IMR-90 (cell line): ENCODE measurements at regions not wholly inside any gene's neighbourhood (a gene's known extent, or its start where the extent isn't known, plus 50 kb on each side); places are given as distances from the start of the nearest gene placed in this dataset.

Experiments
- ATAC-seq: fragments of 200-7000 bp; cut with Tn5 transposase; 2 replicates; pipeline ENCODE4 v1.9.1; 2020; ENCODE audit warnings: low read depth, mild to moderate bottlenecking, moderate library complexity
- BruUV-seq: library from RNA; stranded (reverse); fragments of 400-500 nt; replicated peaks from 2 replicates; lab custom pipeline; 2021; lab: Mats Ljungman, UMichigan
- CTCF ChIA-PET: fragments of 300-600 bp; formaldehyde crosslinking; extraction: SDS; loops from one replicate; lab custom pipeline; 2021; ENCODE audit warnings: antibody characterized with exemption; lab: Yijun Ruan, JAX
- POLR2A ChIA-PET: fragments of 300-600 bp; sonication (Branson Sonifier 250); formaldehyde crosslinking; loops from one replicate; lab custom pipeline; 2022; ENCODE audit warnings: antibody characterized with exemption; ENCODE audit not compliant: unreplicated experiment; lab: Charles Lee
- DNase-seq: peaks from one replicate; pipeline ENCODE4 v3.0.0; 2013
- H2AFZ ChIP-seq: replicated peaks from 2 replicates; pipeline ENCODE3; 2013; ENCODE audit warnings: low read length, mild to moderate bottlenecking; ENCODE audit not compliant: poor library complexity
- H2AK5ac ChIP-seq: 2 replicates; pipeline ENCODE4 v1.6.1; 2013; ENCODE audit warnings: low read depth, low read length, inconsistent platforms
- H2AK9ac ChIP-seq: replicated peaks from 2 replicates; pipeline ENCODE3; 2013; ENCODE audit warnings: mild to moderate bottlenecking, low read depth, low read length, moderate library complexity; ENCODE audit not compliant: poor library complexity
- H2BK120ac ChIP-seq: 2 replicates; pipeline ENCODE4 v1.6.1; 2013; ENCODE audit warnings: low read depth, low read length, inconsistent platforms
- H2BK15ac ChIP-seq: 3 replicates; pipeline ENCODE4 v1.6.1; 2013; ENCODE audit warnings: low read depth, low read length, inconsistent platforms
- H2BK20ac ChIP-seq: 2 replicates; pipeline ENCODE4 v1.6.1; 2013; ENCODE audit warnings: low read depth, mild to moderate bottlenecking, inconsistent platforms, low read length, moderate library complexity
- H2BK5ac ChIP-seq: 2 replicates; pipeline ENCODE4 v1.6.1; 2013; ENCODE audit warnings: mild to moderate bottlenecking, low read depth, low read length, inconsistent platforms; ENCODE audit not compliant: poor library complexity, severe bottlenecking
- H3K14ac ChIP-seq: replicated peaks from 2 replicates; pipeline ENCODE4 v1.6.1; 2013; ENCODE audit warnings: low read depth, low read length, inconsistent platforms
- H3K18ac ChIP-seq: 2 replicates; pipeline ENCODE4 v1.6.1; 2013; ENCODE audit warnings: low read depth, low read length, control low read depth
- H3K23ac ChIP-seq: 2 replicates; pipeline ENCODE4 v1.6.1; 2013; ENCODE audit warnings: low read depth, low read length, inconsistent platforms
- H3K27ac ChIP-seq: 2 replicates; pipeline ENCODE4 v1.5.1; 2013; ENCODE audit warnings: mild to moderate bottlenecking, control low read depth, low read length; ENCODE audit not compliant: insufficient read depth
- H3K27me3 ChIP-seq: 2 replicates; pipeline ENCODE4 v1.6.1; 2013; ENCODE audit warnings: low read length; ENCODE audit not compliant: control insufficient read depth, insufficient read depth
- H3K36me3 ChIP-seq: 2 replicates; pipeline ENCODE4 v1.6.1; 2013; ENCODE audit warnings: low read length, mixed read lengths; ENCODE audit not compliant: control insufficient read depth, insufficient read depth
- H3K4ac ChIP-seq: 2 replicates; pipeline ENCODE4 v1.6.1; 2013; ENCODE audit warnings: low read depth, low read length, inconsistent platforms
- H3K4me1 ChIP-seq: 2 replicates; pipeline ENCODE4 v1.6.1; 2013; ENCODE audit warnings: low read length, mixed read lengths; ENCODE audit not compliant: control insufficient read depth, insufficient read depth
- H3K4me2 ChIP-seq: 2 replicates; pipeline ENCODE4 v1.6.1; 2013; ENCODE audit warnings: low read depth, mild to moderate bottlenecking, control low read depth, low read length, moderate library complexity
- H3K4me3 ChIP-seq: 2 replicates; pipeline ENCODE4 v1.5.1; 2013; ENCODE audit warnings: low read depth, mild to moderate bottlenecking, control low read depth, low read length, moderate library complexity; ENCODE audit not compliant: insufficient read depth
- H3K56ac ChIP-seq: 2 replicates; pipeline ENCODE4 v1.6.1; 2013; ENCODE audit warnings: low read length, inconsistent platforms; ENCODE audit not compliant: insufficient read depth; ENCODE audit errors: extremely low read depth
- H3K79me1 ChIP-seq, 2 experiments: 2 replicates each; pipeline ENCODE4 v1.6.1; 2013; ENCODE audit warnings: low read length in 2 of 2, inconsistent platforms in 1 of 2, low read depth in 1 of 2
- H3K9ac ChIP-seq: 2 replicates; pipeline ENCODE4 v1.6.1; 2013; ENCODE audit warnings: low read depth, low read length, control low read depth
- H3K9me1 ChIP-seq: 2 replicates; pipeline ENCODE4 v1.6.1; 2013; ENCODE audit warnings: low read length, inconsistent platforms; ENCODE audit not compliant: insufficient read depth
- H3K9me3 ChIP-seq: 2 replicates; pipeline ENCODE4 v1.6.1; 2013; ENCODE audit warnings: low read length; ENCODE audit not compliant: control insufficient read depth, insufficient read depth
- H4K20me1 ChIP-seq: 2 replicates; pipeline ENCODE4 v1.6.1; 2013; ENCODE audit warnings: low read length, inconsistent platforms; ENCODE audit not compliant: insufficient read depth
- H4K5ac ChIP-seq: 2 replicates; pipeline ENCODE4 v1.6.1; 2013; ENCODE audit warnings: mild to moderate bottlenecking, low read depth, low read length, control low read depth
- H4K8ac ChIP-seq, 2 experiments: 2 replicates each; pipeline ENCODE4 v1.6.1; 2013; ENCODE audit warnings: low read depth in 2 of 2, low read length in 2 of 2, control low read depth in 1 of 2, inconsistent platforms in 1 of 2
- H4K91ac ChIP-seq: 2 replicates; pipeline ENCODE4 v1.6.1; 2013; ENCODE audit warnings: low read depth, low read length, inconsistent platforms; ENCODE audit not compliant: insufficient read depth
- BHLHE40 ChIP-seq: fragments of 150-350 bp; IDR thresholded peaks from 2 replicates; pipeline ENCODE4 v1.6.1; 2016; ENCODE audit warnings: mild to moderate bottlenecking, low read depth, low read length
- CEBPB ChIP-seq: IDR thresholded peaks from 2 replicates; pipeline ENCODE4 v1.6.1; 2012; ENCODE audit warnings: low read depth, low read length, improper control_type of control experiment
- CHD1 ChIP-seq: IDR thresholded peaks from 2 replicates; pipeline ENCODE4 v1.6.1; 2012; ENCODE audit warnings: low read depth, low read length, improper control_type of control experiment
- FOS ChIP-seq: fragments of 150-350 bp; IDR thresholded peaks from 2 replicates; pipeline ENCODE4 v1.6.1; 2016; ENCODE audit warnings: low read depth, low read length
- MAFK ChIP-seq: IDR thresholded peaks from 2 replicates; pipeline ENCODE4 v1.6.1; 2012; ENCODE audit warnings: low read depth, low read length, improper control_type of control experiment
- MAZ ChIP-seq: IDR thresholded peaks from 2 replicates; pipeline ENCODE4 v1.6.1; 2012; ENCODE audit warnings: low read depth, mild to moderate bottlenecking, low read length, improper control_type of control experiment, moderate library complexity, borderline replicate concordance
- MXI1 ChIP-seq: IDR thresholded peaks from 2 replicates; pipeline ENCODE4 v1.6.1; 2012; ENCODE audit warnings: low read depth, mild to moderate bottlenecking, low read length, moderate library complexity, borderline replicate concordance
- NFE2L2 ChIP-seq: fragments of 150-350 bp; IDR thresholded peaks from 2 replicates; pipeline ENCODE4 v1.6.1; 2016; ENCODE audit warnings: low read depth, mild to moderate bottlenecking, low read length
- POLR2A ChIP-seq: IDR thresholded peaks from 2 replicates; pipeline ENCODE4 v1.6.1; 2012; ENCODE audit warnings: mild to moderate bottlenecking, low read depth, low read length
- RAD21 ChIP-seq: IDR thresholded peaks from 2 replicates; pipeline ENCODE4 v1.6.1; 2012; ENCODE audit warnings: low read length, improper control_type of control experiment
- RCOR1 ChIP-seq: IDR thresholded peaks from 2 replicates; pipeline ENCODE4 v1.6.1; 2012; ENCODE audit warnings: mild to moderate bottlenecking, low read length, improper control_type of control experiment; ENCODE audit not compliant: insufficient replicate concordance
- RFX5 ChIP-seq: IDR thresholded peaks from 2 replicates; pipeline ENCODE4 v1.8.0; 2012; ENCODE audit warnings: low read depth, mild to moderate bottlenecking, low read length, moderate library complexity
- SMC3 ChIP-seq: fragments of 150-350 bp; IDR thresholded peaks from 2 replicates; pipeline ENCODE4 v1.6.1; 2016; ENCODE audit warnings: low read depth, mild to moderate bottlenecking, antibody characterized with exemption, low read length, moderate library complexity
- WGBS, 2 experiments: methylation state at CpG; one replicate each; pipeline versions ENCODE4 v1.1.5 to v1.1.7; 2013; ENCODE audit warnings: missing lambda C conversion rate in 2 of 2; ENCODE audit not compliant: insufficient read length in 1 of 2; ENCODE audit errors: extremely low coverage in 2 of 2; 5-methylcytosine and 5-hydroxymethylcytosine counted together
- dilution Hi-C: fragments of 300-500 bp; cut with HindIII; formaldehyde crosslinking; loops from one replicate; pipeline ENCODE4 v1.14.3; 2018; ENCODE audit warnings: low sequenced_read_pairs; ENCODE audit not compliant: unreplicated experiment
- in situ Hi-C: fragments of 300-500 bp; cut with MboI; formaldehyde crosslinking; loops from 3 replicates; pipeline ENCODE4 v1.14.3; 2019; ENCODE audit warnings: low sequenced_read_pairs, inconsistent platforms, mixed read lengths
- intact Hi-C: fragments of 100-400 bp; cut with micrococcal nuclease; formaldehyde crosslinking; loops from 2 replicates; pipeline ENCODE4 v1.10.0; 2022
- TF ChIP-seq, protein P1 (sequence below): fragments of 150-350 bp; IDR thresholded peaks from 2 replicates; pipeline ENCODE4 v1.6.1; 2017; ENCODE audit warnings: mild to moderate bottlenecking, antibody characterized with exemption, low read length, low read depth
- TF ChIP-seq, protein P2 (sequence below): fragments of 150-350 bp; IDR thresholded peaks from 2 replicates; pipeline ENCODE4 v1.6.1; 2016; ENCODE audit warnings: low read depth, mild to moderate bottlenecking, low read length, moderate library complexity, borderline replicate concordance
- TF ChIP-seq, protein P3 (sequence below): conservative IDR thresholded peaks from 2 replicates; pipeline ENCODE4 v1.5.1; 2012; ENCODE audit warnings: mild to moderate bottlenecking, low read depth, low read length, improper control_type of control experiment

DNA sequence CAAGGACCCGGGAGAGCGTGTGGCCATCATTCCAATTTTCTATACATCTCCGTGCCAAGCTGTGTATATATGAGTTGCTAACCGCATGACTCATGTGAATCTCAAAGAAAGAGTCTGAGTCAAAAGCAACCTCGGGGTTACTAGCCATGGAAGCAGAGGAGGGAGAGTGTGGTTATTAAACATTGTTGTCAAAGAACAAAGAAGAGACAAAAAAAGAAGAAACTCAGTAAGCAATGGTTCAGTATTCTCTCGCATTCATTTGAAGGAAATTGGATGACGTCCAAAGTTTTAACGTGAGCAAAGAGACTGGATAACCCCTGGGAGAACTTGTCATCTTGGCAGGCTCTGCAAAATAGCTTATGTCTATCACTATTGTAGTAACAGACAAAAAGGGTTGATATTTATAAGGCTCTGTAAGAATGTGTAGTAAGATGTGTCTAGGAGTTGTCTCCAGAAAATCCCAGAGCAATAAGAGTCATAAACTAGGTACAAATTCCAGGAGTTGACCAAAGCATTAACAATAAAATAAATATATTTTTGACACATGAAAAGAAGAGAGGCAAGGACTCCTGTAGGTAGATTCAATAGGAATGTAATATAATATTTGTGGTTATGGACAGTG, 52.8 kb upstream of the GRM7 start:
- Histone ChIP-seq H3K4me2 (no peak overlapping the region), H3K4me1 (no peaks in the 10 kb centered on the region), H3K4ac (no peak overlapping the region), H3K27ac (no peak overlapping the region), H2AFZ (no peak overlapping the region), H3K9me1 (no peaks in the 10 kb centered on the region), H3K56ac (no peak overlapping the region), H3K4me3 (no peak overlapping the region), H2BK120ac (no peak overlapping the region), H3K14ac (no peak overlapping the region), H2BK5ac (no peak overlapping the region), H2BK15ac (no peak overlapping the region), H3K18ac (no peak overlapping the region), H3K9ac (no peak overlapping the region), H3K23ac (no peak overlapping the region), H3K79me1 (no peaks in the 10 kb centered on the region), H3K9me3 (peaks cover 4% of the 10 kb centered on the region), H2BK20ac (no peak overlapping the region), H2AK9ac (no peak overlapping the region), H4K5ac (no peak overlapping the region), H4K20me1 (no peaks in the 10 kb centered on the region), H2AK5ac (no peak overlapping the region), H3K36me3 (no peaks in the 10 kb centered on the region), H4K8ac (no peak overlapping the region), H3K27me3 (no peaks in the 10 kb centered on the region), H4K91ac (no peak overlapping the region)
- ChIA-PET CTCF (no interaction called here), POLR2A (no interaction called here)
- WGBS, 2 experiments: 33% methylated on average over 3 of the region's 8 CpGs; no CpG with 5 or more reads in 1 of the 2 experiments
- no TSS peak for BruUV-seq
- dilution Hi-C loops: no loop called here
- ATAC-seq (no peak), DNase-seq (no peak)
- in situ Hi-C loops: no loop called here
- intact Hi-C loops: no loop called here
- no peak for TF ChIP-seq MXI1
- no peak for TF ChIP-seq CHD1
- TF ChIP-seq MAFK: no peak
- TF ChIP-seq POLR2A: no peak
- TF ChIP-seq, protein P1, sequence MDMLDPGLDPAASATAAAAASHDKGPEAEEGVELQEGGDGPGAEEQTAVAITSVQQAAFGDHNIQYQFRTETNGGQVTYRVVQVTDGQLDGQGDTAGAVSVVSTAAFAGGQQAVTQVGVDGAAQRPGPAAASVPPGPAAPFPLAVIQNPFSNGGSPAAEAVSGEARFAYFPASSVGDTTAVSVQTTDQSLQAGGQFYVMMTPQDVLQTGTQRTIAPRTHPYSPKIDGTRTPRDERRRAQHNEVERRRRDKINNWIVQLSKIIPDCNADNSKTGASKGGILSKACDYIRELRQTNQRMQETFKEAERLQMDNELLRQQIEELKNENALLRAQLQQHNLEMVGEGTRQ: no peak
- TF ChIP-seq, protein P2, sequence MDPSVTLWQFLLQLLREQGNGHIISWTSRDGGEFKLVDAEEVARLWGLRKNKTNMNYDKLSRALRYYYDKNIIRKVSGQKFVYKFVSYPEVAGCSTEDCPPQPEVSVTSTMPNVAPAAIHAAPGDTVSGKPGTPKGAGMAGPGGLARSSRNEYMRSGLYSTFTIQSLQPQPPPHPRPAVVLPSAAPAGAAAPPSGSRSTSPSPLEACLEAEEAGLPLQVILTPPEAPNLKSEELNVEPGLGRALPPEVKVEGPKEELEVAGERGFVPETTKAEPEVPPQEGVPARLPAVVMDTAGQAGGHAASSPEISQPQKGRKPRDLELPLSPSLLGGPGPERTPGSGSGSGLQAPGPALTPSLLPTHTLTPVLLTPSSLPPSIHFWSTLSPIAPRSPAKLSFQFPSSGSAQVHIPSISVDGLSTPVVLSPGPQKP: no peak
- TF ChIP-seq RAD21: no peak
- TF ChIP-seq CEBPB: no peak
- TF ChIP-seq RCOR1: no peak
- TF ChIP-seq, protein P3, sequence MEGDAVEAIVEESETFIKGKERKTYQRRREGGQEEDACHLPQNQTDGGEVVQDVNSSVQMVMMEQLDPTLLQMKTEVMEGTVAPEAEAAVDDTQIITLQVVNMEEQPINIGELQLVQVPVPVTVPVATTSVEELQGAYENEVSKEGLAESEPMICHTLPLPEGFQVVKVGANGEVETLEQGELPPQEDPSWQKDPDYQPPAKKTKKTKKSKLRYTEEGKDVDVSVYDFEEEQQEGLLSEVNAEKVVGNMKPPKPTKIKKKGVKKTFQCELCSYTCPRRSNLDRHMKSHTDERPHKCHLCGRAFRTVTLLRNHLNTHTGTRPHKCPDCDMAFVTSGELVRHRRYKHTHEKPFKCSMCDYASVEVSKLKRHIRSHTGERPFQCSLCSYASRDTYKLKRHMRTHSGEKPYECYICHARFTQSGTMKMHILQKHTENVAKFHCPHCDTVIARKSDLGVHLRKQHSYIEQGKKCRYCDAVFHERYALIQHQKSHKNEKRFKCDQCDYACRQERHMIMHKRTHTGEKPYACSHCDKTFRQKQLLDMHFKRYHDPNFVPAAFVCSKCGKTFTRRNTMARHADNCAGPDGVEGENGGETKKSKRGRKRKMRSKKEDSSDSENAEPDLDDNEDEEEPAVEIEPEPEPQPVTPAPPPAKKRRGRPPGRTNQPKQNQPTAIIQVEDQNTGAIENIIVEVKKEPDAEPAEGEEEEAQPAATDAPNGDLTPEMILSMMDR: no peak
- no peak for TF ChIP-seq RFX5
- TF ChIP-seq MAZ: no peak
- TF ChIP-seq FOS: no peak
- no peak for TF ChIP-seq BHLHE40
- TF ChIP-seq SMC3: no peak
- TF ChIP-seq NFE2L2: no peak
